GM19043 (cell line): ENCODE measurements at regions not wholly inside any gene's neighbourhood (a gene's known extent, or its start where the extent isn't known, plus 50 kb on each side); places are given as distances from the start of the nearest gene placed in this dataset.

ENCODE experiments used
- ATAC-seq: cut with Tn5 transposase; IDR thresholded peaks from one replicate; pipeline ENCODE4 v1.9.1; 2021; ENCODE audit warnings: low read depth; ENCODE audit not compliant: unreplicated experiment

GRCh38 chr3:18648868-18649462 lies 223.8 kb upstream of the SATB1 start:
- ATAC-seq = no peak

GRCh38 chr3:18648159-18648558 lies 223.0 kb upstream of the SATB1 start:
- ATAC-seq = no peak

GRCh38 chr3:18645619-18646018 lies 220.5 kb upstream of the SATB1 start:
- ATAC-seq = no peak

- no peak for ATAC-seq
Observed at GRCh38 chr3:18643281-18643680, 218.1 kb upstream of the SATB1 start.

- no peak for ATAC-seq
Observed at GRCh38 chr3:18641916-18642315, 216.8 kb upstream of the SATB1 start.

GRCh38 chr3:18635215-18635614 lies 210.1 kb upstream of the SATB1 start:
- ATAC-seq = no peak

GRCh38 chr3:18634461-18634860 lies 209.3 kb upstream of the SATB1 start:
- no peak for ATAC-seq

- no peak for ATAC-seq
Observed at GRCh38 chr3:18633002-18633401, 207.9 kb upstream of the SATB1 start.

- ATAC-seq = no peak
Observed at GRCh38 chr3:18630295-18630694, 205.2 kb upstream of the SATB1 start.

- no peak for ATAC-seq
Observed at GRCh38 chr3:18625085-18625484, 199.9 kb upstream of the SATB1 start.

GRCh38 chr3:18623220-18623619 lies 198.1 kb upstream of the SATB1 start:
- no peak for ATAC-seq

GRCh38 chr3:18618723-18619122 lies 193.6 kb upstream of the SATB1 start:
- no peak for ATAC-seq

- ATAC-seq = no peak
Observed at GRCh38 chr3:18611991-18612390, 186.9 kb upstream of the SATB1 start.

- ATAC-seq = no peak
Observed at GRCh38 chr3:18609187-18609586, 184.0 kb upstream of the SATB1 start.

GRCh38 chr3:18597919-18598318 lies 172.8 kb upstream of the SATB1 start:
- no peak for ATAC-seq

GRCh38 chr3:18593231-18593630 lies 168.1 kb upstream of the SATB1 start:
- no peak for ATAC-seq

GRCh38 chr3:18591120-18591519 lies 166.0 kb upstream of the SATB1 start:
- ATAC-seq = no peak

- no peak for ATAC-seq
Observed at GRCh38 chr3:18586076-18586475, 160.9 kb upstream of the SATB1 start.

GRCh38 chr3:18585004-18585968 lies 160.1 kb upstream of the SATB1 start:
- no peak for ATAC-seq

GRCh38 chr3:18580268-18580667 lies 155.1 kb upstream of the SATB1 start:
- ATAC-seq = no peak

GRCh38 chr3:18579661-18580060 lies 154.5 kb upstream of the SATB1 start:
- no peak for ATAC-seq

GRCh38 chr3:18575573-18575972 lies 150.4 kb upstream of the SATB1 start:
- ATAC-seq = no peak
